Fibroblast of skin of right biceps (primary cell): ENCODE measurements at regions not wholly inside any gene's neighbourhood (a gene's known extent, or its start where the extent isn't known, plus 50 kb on each side); places are given as distances from the start of the nearest gene placed in this dataset.

ENCODE experiments used
- DNase-seq: peaks from one replicate; pipeline ENCODE4 v3.0.0-alpha.2; 2013

GRCh38 chr1:219109424-219110018 is 64.2 kb upstream of the LYPLAL1 start:
- DNase-seq: no peak

DNA sequence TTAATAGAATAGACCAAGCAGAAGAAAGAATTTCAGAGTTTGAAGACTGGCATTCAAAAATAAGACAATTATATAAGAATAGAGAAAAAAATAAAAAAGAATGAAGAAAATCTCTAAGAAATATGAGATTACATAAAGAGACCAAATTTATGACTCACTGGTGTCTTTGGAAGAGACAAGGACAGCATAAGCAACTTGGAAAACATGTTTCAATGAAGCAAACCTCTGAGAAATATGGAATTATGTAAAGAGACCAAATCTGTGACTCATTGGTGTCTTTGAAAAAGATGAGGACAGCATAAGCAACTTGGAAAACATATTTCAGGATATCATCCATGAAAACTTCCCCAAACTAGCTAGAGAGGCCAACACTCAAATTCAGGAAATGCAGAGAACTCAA is 60.4 kb upstream of the LYPLAL1 start:
- peak; percentile 18 for DNase-seq

DNA sequence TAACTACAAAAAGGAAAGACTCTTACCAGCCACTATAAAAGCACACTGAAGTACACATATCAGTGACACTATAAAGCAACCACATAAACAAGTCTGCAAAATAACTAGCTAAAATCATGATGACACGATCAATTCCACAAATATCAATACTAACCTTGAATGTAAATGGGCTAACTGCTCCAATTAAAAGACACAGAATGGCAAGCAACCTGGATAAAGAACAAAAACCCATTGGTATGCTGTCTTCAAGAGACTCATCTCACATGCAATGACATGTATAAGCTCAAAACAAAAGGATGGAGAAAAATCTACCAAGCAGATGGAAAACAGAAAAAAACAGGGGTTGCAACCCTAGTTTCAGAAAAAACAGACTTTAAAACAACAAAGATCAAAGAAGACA is 59.7 kb upstream of the LYPLAL1 start:
- DNase-seq: no peak

DNA sequence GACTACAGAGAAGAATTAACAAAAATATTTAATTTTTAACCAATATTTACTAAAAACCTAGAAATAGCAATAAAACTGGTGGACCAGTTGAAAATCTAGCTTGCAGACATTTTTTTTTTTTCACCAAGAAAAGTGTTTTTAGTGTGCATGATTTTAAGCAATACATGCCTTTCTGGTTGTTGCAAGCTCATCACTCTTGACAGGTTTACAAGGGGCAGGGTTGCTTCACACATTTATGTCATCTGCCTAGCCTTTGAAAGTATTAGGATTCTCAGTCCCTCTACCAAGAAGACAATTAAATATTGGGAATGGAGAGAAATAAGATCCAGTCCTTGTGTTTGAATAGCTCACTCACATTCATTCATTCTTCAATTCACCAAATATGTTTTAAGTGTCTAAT is 53.8 kb upstream of the LYPLAL1 start:
- DNase-seq: no peak

DNA sequence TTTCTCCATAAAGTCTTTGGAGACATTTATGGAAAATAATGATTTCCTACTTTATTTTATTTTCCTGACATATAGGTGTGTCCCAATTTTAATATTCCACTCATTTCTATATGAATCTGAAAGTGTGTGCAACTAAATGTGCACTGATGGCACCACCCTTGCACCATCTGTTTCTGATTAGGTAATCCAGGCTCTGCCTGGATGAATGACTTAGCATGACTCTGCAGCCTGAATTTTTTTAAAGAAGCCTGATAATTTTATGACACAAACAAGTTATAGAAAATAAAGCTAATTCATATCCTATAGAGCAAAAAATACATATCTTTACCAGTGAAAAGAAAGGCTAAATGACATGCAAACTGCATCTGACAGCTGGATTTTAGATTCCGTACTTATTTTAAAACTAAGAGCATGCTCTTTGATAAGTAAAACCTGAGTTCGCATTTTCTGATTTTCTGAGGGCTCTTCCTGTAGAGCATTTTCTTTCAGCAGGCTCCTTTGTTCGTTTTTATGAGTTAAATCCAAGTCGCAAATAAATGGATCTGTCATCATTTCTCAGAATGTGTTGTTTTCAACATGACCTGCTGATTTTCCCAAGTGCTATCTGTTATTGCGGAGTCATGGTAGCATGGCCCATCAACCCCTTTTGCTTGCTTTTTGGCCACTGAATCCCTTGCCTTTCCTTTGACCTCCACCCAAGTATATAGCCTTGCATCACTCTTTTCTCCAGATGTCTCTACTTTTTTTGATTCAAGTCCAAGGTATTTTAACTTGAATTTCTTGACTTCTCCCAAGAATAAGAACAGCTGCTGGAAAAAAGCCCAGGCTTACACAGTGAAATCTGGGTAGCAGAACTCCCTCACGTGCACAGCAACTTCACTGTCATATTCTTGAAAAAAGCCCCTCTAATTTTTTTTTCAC is 52.8 kb upstream of the LYPLAL1 start:
- peak; percentile 89 for DNase-seq

DNA sequence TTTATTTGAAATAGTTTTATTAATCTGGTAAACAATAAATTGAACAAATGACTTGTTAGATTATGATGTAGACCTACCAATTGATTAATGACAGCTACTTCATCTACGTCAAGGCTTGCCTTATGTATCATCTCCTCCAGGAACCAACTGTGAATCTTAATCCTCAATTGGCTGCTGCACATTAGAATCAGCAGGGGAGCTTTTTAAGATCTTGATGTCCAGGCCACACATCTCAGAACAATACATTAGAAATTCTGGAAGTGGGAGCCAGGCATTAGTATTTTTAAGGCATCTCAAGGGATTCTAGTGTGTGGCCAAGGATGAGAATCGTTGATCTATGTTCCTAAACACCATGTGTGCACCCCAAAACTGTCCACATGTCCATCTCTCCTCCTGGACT is 52.0 kb upstream of the LYPLAL1 start:
- peak; percentile 15 for DNase-seq

- DNase-seq: peak; percentile 17
Measured at GRCh38 chr1:219123036-219123435, 50.6 kb upstream of the LYPLAL1 start.
